Activated CD4-positive, alpha-beta T cell treated with anti-CD3 and anti-CD28 coated beads, Interleukin-2, amount 50 U/mL, for 48 hours (primary cell): ENCODE measurements at regions not wholly inside any gene's neighbourhood (a gene's known extent, or its start where the extent isn't known, plus 50 kb on each side); places are given as distances from the start of the nearest gene placed in this dataset.

Experiments used
- DNase-seq, 2 experiments: peaks; one replicate each; pipeline ENCODE4 v3.0.0-alpha.2; 2020

- DNase-seq, result no peak
Measured at GRCh38 chr9:14389146-14389545, 75.2 kb upstream of the NFIB start.

- no peak for DNase-seq
Measured at GRCh38 chr9:14383773-14384172, 69.8 kb upstream of the NFIB start.

GRCh38 chr9:14383294-14383693 is 69.4 kb upstream of the NFIB start:
- DNase-seq, result no peak

- no peak for DNase-seq
Measured at GRCh38 chr9:14380061-14380836, 66.3 kb upstream of the NFIB start.

GRCh38 chr9:14379280-14379679 is 65.3 kb upstream of the NFIB start:
- no peak for DNase-seq

- DNase-seq, result no peak
Measured at GRCh38 chr9:14373706-14374105, 59.8 kb upstream of the NFIB start.

- no peak for DNase-seq
Measured at GRCh38 chr9:14373336-14373666, 59.4 kb upstream of the NFIB start.

- no peak for DNase-seq
Measured at GRCh38 chr9:14372437-14373335, 58.7 kb upstream of the NFIB start.

GRCh38 chr9:14369011-14369410 is 55.1 kb upstream of the NFIB start:
- DNase-seq, result no peak

- DNase-seq, result no peak
Measured at GRCh38 chr9:14366076-14366475, 52.1 kb upstream of the NFIB start.

- no peak for DNase-seq
Measured at GRCh38 chr9:14365670-14366069, 51.7 kb upstream of the NFIB start.
